Activated T-helper 17 cell treated with anti-CD3 and anti-CD28 coated beads, Interleukin-2, amount 50 U/mL, for 72 hours (primary cell): ENCODE measurements at regions not wholly inside any gene's neighbourhood (a gene's known extent, or its start where the extent isn't known, plus 50 kb on each side); places are given as distances from the start of the nearest gene placed in this dataset.
"Not testable (repeated sequence)": the region's sequence is repeated elsewhere in the genome, so short reads cannot be mapped to it uniquely, and the experiment has no call there.

Source experiments
- ATAC-seq: fragments of 150-1000 bp; cut with Tn5 transposase; replicated peaks from 2 replicates; pipeline ENCODE4 v1.10.0; 2021; ENCODE audit warnings: mild to moderate bottlenecking, moderate library complexity
- H3K27ac Mint-ChIP-seq: one replicate; pipeline ENCODE4 v1.8.0; 2022; ENCODE audit warnings: mixed read lengths
- H3K27me3 Mint-ChIP-seq: one replicate; pipeline ENCODE4 v1.8.0; 2022; ENCODE audit warnings: mixed read lengths
- H3K36me3 Mint-ChIP-seq: one replicate; pipeline ENCODE4 v1.8.0; 2022; ENCODE audit warnings: low read depth, mild to moderate bottlenecking, mixed read lengths
- H3K4me1 Mint-ChIP-seq: one replicate; pipeline ENCODE4 v1.8.0; 2022; ENCODE audit warnings: mixed read lengths
- H3K4me3 Mint-ChIP-seq: one replicate; pipeline ENCODE4 v1.8.0; 2022; ENCODE audit warnings: mild to moderate bottlenecking, mixed read lengths
- H3K9me3 Mint-ChIP-seq: one replicate; pipeline ENCODE4 v1.8.0; 2022; ENCODE audit warnings: mixed read lengths

DNA sequence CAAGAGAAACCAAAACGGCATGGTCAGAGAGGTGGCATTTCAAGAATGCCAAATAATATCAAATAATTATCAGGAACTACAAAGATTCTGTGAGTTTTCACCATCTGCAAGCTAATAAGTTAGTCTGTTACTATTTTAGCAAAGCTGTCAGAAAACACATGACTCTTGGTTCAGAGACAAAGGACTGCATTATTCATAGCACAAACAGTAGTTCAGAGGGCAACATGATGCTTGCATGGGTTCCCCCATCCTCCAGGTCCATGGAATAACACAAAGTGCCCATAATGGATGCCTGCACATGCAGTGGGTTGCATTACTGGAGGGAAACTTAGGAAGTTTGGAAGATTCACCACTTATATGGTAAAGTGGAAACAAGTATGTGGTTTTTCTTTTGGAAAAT is 228.8 kb upstream of the ALCAM start:
- Mint-ChIP-seq H3K36me3 (no peaks in the 10 kb centered on the region), H3K4me1 (no peaks in the 10 kb centered on the region), H3K9me3 (no peaks in the 10 kb centered on the region), H3K27me3 (peaks cover 3% of the 10 kb centered on the region), H3K27ac (no peak overlapping the region), H3K4me3 (no peak overlapping the region)
- ATAC-seq = no peak

DNA sequence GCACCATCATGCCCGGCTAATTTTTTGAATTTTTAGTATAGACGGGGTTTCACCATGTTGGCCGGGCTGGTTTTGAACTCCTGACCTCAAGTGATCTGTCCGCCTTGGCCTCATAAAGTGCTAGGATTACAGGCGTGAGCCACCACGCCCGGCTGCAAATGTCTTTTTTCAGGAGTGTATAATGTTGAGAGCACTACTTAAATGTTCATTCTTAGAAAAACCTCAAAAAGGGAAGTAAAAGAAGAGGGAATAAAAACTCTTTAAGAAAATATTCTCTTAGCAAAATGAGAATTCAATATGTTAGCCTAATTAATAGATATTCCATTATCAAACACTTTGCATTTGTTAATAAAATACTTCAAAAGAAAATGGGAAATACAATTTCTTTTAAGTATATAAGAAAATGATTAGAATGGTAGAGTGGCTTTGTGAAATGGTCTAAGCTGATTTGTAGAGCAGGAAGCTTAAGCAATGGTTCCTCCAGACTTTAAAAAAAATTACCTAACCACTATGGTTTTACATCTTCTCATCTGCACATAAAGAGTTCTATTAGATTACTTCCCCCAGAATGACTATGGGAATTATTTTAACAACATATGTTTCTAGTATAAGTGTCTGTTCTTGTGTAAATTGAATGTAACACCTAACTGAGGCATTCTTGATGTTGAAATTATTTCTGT is 226.7 kb upstream of the ALCAM start:
- H3K36me3 Mint-ChIP-seq = no peaks in the 10 kb centered on the region
- H3K4me3 Mint-ChIP-seq = no peak overlapping the region
- H3K4me1 Mint-ChIP-seq = no peaks in the 10 kb centered on the region
- H3K27me3 Mint-ChIP-seq = peaks cover 3% of the 10 kb centered on the region
- no peaks in the 10 kb centered on the region for H3K9me3 Mint-ChIP-seq
- ATAC-seq = no peak
- no peak overlapping the region for H3K27ac Mint-ChIP-seq

DNA sequence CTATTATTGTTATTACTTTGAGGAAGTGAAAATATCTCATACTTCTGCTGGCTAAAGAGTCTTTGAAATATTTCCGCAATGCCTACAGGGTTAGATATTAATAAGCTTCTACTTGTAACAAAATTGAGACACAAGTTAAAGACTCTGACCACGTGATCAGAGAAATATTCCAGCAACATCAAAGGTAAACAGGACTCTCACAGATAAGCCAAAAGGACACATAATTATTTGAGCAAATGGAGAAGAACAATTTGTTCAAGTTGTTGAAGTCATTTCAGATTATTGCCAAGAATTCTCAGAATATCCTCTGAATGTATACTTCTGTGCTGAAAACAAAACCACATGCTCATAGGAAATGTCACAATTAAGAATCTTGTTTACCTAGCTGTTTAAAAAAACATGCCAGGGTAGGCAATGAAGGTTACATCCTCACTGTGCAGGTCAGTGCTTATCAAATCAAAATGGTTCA is 225.8 kb upstream of the ALCAM start:
- Mint-ChIP-seq H3K4me1 (no peaks in the 10 kb centered on the region), H3K4me3 (no peak overlapping the region), H3K27me3 (no peaks in the 10 kb centered on the region), H3K9me3 (no peaks in the 10 kb centered on the region), H3K36me3 (no peaks in the 10 kb centered on the region), H3K27ac (no peak overlapping the region)
- ATAC-seq = no peak

DNA sequence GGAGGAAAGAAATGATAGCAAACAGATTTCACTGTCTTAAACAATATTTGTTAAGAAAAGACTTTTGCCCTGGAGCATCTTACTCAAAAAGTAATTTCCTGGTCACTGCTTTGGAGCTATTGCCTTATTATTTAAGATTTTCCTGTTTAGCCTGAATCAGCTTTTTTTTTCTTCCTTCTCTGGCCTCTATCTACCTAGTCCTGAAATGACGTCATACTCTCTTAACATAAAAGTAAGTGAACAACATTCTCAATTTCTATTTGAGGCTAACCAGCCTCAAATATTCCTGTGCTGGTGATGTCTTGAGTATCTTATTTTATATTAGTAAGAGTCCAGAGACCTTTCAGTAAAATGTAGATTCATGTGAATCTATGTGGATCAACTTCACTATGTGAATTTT is 221.9 kb upstream of the ALCAM start:
- Mint-ChIP-seq H3K4me1 (no peaks in the 10 kb centered on the region), H3K27me3 (peaks cover 5% of the 10 kb centered on the region), H3K4me3 (no peak overlapping the region), H3K36me3 (no peaks in the 10 kb centered on the region), H3K27ac (no peak overlapping the region), H3K9me3 (peaks cover 4% of the 10 kb centered on the region)
- no peak for ATAC-seq

DNA sequence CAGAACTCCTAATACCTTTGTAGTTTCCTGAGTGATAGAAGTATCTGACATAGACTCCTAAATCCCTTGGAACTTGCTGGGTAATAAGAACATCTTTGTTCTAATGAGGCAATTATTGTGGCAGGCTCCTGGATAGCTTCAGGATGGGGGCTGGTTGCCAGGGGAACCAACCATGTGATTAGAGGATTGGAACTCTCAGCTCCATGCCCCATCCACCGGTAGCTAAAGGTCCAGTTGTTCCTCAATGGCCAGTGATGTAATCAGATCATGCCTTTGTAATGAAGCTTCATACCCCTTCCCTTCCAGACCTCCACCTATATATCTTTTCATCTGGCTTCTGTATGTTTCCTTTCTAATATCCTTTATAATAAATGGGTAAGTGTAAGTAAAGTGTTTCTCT is 221.2 kb upstream of the ALCAM start:
- H3K27me3 Mint-ChIP-seq = peaks cover 5% of the 10 kb centered on the region
- H3K4me1 Mint-ChIP-seq = no peaks in the 10 kb centered on the region
- H3K9me3 Mint-ChIP-seq = peaks cover 4% of the 10 kb centered on the region
- H3K4me3 Mint-ChIP-seq = no peak overlapping the region
- H3K27ac Mint-ChIP-seq = no peak overlapping the region
- H3K36me3 Mint-ChIP-seq = no peaks in the 10 kb centered on the region
- no peak for ATAC-seq

DNA sequence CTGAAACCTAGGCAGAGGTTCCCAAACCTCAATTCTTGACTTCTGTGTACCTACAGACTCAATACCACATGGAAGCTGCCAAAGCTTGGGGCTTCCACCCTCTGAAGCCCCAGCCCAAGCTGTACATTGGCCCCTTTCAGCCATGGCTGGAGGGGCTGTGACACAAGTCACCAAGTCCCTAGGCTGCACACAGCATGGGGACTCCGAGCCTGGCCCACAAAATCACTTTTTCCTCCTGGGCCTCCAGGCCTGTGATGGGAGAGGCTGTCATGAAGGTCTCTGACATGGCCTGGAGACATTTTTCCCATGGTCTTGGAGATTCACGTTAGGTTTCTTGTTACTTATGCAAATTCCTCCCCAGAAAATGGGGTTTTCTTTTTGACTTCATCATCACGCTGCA is 217.5 kb upstream of the ALCAM start:
- H3K4me3 Mint-ChIP-seq, H3K4me1 Mint-ChIP-seq, H3K36me3 Mint-ChIP-seq, H3K9me3 Mint-ChIP-seq, H3K27ac Mint-ChIP-seq, ATAC-seq: not testable (repeated sequence)
- peaks cover 11% of the 10 kb centered on the region for H3K27me3 Mint-ChIP-seq

DNA sequence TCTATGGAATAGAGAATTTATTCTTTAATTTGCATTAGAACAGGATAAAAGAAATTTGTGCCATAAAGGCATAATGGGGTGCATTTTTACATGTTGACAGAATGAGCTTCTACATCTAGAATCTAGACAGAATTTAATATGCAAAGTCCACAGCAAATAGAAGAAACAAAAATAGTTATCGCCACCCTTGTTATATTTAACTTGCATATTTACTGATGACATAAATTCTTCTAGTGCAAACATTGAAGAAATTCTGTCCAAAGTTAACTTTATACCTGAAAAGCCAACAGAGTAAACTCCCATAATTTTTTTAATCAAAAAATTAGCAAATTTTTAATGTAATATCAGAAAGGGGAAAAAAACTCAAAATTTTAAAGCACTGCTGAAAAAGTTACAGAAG is 213.7 kb upstream of the ALCAM start:
- H3K4me1 Mint-ChIP-seq = no peaks in the 10 kb centered on the region
- H3K27me3 Mint-ChIP-seq = peaks cover 16% of the 10 kb centered on the region
- no peak for ATAC-seq
- no peaks in the 10 kb centered on the region for H3K9me3 Mint-ChIP-seq
- H3K27ac Mint-ChIP-seq = no peak overlapping the region
- H3K36me3 Mint-ChIP-seq = no peaks in the 10 kb centered on the region
- no peak overlapping the region for H3K4me3 Mint-ChIP-seq

DNA sequence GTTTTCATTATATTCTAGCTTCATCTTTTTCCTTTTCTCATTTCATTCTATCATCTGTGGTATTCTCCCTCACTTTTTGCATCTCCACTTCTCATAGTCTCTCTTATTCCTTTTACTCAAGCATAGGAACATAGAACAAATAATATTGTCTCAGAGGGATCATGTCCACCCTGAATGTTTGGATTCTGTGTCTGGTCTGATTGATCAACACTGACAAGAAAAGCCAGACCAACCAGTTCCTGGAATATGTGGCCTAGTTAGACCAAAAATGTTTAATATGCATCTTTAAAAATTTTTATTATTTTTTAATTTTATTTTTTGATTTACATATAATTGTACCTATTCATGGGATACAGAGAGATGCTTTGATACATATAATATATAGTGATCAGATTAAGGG is 212.0 kb upstream of the ALCAM start:
- no peaks in the 10 kb centered on the region for H3K9me3 Mint-ChIP-seq
- no peaks in the 10 kb centered on the region for H3K36me3 Mint-ChIP-seq
- no peaks in the 10 kb centered on the region for H3K4me1 Mint-ChIP-seq
- H3K27me3 Mint-ChIP-seq = peaks cover 12% of the 10 kb centered on the region
- H3K27ac Mint-ChIP-seq = no peak overlapping the region
- no peak for ATAC-seq
- no peak overlapping the region for H3K4me3 Mint-ChIP-seq

DNA sequence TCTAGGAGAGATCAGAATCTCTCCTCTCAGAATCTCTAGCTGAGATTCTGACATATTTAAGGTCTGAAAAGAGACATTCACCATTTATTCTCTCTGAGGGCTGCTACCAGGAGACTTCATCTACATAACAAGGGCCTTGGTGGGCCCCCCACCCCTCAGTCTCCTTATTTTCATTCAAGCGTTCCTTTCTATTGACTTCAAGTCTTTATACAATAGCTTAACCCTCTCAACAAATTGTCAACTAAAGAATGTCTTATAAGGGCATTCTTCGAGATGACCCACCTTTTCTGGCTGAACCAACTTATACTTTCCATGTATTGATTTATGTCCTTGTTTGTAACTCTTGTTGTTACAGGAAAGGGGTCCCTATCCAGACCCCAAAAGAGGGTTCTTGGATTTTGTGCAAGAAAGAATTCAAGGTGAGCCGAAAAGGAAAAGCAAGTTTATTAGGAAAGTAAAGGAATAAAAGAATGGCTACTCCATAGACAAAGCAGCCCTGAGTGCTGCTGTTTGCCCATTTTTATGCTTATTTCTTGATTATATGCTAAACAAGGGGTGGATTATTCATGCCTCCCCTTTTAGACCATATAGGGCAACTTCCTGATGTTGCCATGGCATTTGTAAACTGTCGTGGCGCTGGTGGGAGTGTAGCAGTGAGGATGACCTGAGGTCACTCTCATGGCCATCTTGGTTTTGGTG is 209.5 kb upstream of the ALCAM start:
- Mint-ChIP-seq H3K27ac (no peak overlapping the region), H3K36me3 (no peaks in the 10 kb centered on the region), H3K4me3 (no peak overlapping the region), H3K9me3 (no peaks in the 10 kb centered on the region), H3K27me3 (peaks cover 12% of the 10 kb centered on the region), H3K4me1 (no peaks in the 10 kb centered on the region)
- ATAC-seq = no peak

DNA sequence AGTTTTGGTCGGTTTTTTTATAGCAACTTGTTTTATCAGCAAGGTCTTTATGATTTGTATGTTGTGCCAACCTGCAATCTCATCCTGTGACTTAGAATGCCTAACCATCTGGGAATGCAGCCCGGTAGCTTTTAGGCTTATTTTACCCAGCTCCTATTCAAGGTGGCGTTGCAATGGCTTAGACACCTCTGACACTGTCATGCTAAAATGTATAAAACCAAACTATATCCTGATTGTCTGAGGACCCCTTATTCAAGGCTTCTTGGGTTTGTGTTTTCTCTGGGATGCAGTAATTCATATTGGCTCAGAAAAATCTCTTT is 209.0 kb upstream of the ALCAM start:
- Mint-ChIP-seq H3K36me3 (no peaks in the 10 kb centered on the region), H3K27me3 (peaks cover 12% of the 10 kb centered on the region), H3K4me3 (no peak overlapping the region), H3K27ac (no peak overlapping the region), H3K4me1 (no peaks in the 10 kb centered on the region), H3K9me3 (no peaks in the 10 kb centered on the region)
- no peak for ATAC-seq

DNA sequence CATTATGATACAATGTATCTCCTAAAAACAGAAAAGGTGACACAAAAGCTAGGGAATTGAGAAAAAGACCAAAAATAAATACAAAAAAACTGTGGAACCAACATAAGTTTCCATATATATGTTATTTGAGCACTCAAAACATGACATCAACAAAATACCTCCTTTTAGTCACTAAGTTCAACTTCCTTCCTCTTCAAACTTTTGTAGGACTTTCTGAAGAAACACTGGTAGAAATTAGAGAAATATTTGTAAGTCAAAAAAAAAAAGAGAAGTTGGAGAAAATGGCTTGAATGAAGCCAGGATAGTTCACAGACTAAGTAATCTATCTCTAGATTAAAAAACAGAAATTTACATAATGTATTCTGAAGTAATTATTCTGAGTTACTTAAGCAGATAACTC is 208.4 kb upstream of the ALCAM start:
- ATAC-seq = no peak
- Mint-ChIP-seq H3K36me3 (no peaks in the 10 kb centered on the region), H3K27me3 (peaks cover 12% of the 10 kb centered on the region), H3K4me1 (no peaks in the 10 kb centered on the region), H3K9me3 (no peaks in the 10 kb centered on the region), H3K27ac (no peak overlapping the region), H3K4me3 (no peak overlapping the region)

DNA sequence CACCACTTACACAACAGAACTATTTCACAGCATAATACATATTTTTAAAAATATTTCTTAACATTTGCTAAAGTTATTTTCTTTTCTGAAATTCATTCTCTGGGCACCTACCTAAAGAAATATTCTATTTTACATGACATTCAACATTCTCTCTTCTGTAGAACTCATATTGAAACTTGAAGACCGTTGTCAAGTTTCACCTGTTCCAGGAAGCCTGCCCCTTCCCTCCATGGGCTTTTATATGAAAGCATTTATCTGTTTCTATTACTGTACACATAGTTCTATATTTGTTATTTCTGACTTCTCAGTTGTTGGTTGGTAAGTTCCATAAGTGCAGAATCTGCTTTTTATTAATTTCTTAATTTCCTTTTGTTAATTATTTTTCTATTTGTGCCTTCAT is 204.3 kb upstream of the ALCAM start:
- no peaks in the 10 kb centered on the region for H3K4me1 Mint-ChIP-seq
- peaks cover 4% of the 10 kb centered on the region for H3K27me3 Mint-ChIP-seq
- H3K9me3 Mint-ChIP-seq = no peaks in the 10 kb centered on the region
- H3K4me3 Mint-ChIP-seq = no peak overlapping the region
- no peak overlapping the region for H3K27ac Mint-ChIP-seq
- H3K36me3 Mint-ChIP-seq = no peaks in the 10 kb centered on the region
- ATAC-seq = no peak

DNA sequence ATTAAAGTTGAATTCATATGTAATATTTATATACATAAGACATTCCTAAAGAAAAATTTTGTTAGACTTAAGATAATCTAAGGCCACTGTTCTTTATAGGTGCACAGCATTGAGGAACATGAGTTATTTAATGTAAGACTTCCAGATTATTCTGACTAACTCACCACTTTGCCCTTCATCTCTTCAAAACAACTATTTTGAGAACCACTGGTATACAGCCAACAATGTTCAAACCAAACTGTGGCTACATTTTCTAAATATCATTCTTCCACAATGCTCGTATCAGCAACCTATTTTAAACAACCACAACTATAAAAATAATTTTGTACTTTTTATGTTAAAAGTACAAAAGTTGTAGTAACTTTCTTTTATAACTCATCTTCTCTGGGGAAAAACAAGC is 199.8 kb upstream of the ALCAM start:
- Mint-ChIP-seq H3K27ac (no peak overlapping the region), H3K9me3 (no peaks in the 10 kb centered on the region)

DNA sequence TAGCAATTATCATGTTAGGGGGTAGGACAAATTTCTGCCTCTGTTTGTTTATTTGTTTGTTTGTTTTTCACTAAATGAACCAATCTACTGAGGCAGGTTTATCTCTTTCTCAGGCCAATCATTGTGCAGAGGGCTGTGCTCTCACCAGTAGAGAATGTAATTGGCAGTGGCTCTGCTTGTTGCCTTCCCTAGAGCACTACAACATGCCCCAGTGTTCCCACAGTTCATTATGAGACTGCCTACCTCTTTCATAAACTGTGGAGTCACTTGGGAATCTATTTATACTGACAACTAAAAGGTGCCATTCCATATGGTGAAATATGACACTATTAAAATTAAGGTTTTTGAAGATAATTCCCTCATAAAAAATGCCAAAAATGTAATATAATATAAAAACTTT is 196.3 kb upstream of the ALCAM start:
- no peak for ATAC-seq
- H3K4me1 Mint-ChIP-seq = no peaks in the 10 kb centered on the region
- no peaks in the 10 kb centered on the region for H3K36me3 Mint-ChIP-seq
- H3K4me3 Mint-ChIP-seq = no peak overlapping the region
- no peaks in the 10 kb centered on the region for H3K27me3 Mint-ChIP-seq
- no peaks in the 10 kb centered on the region for H3K9me3 Mint-ChIP-seq
- no peak overlapping the region for H3K27ac Mint-ChIP-seq

More for the DNA sequence above, 199.8 kb upstream of the ALCAM start:
- Mint-ChIP-seq H3K36me3 (no peaks in the 10 kb centered on the region), H3K4me3 (no peak overlapping the region), H3K4me1 (no peaks in the 10 kb centered on the region), H3K27me3 (no peaks in the 10 kb centered on the region)
- no peak for ATAC-seq

DNA sequence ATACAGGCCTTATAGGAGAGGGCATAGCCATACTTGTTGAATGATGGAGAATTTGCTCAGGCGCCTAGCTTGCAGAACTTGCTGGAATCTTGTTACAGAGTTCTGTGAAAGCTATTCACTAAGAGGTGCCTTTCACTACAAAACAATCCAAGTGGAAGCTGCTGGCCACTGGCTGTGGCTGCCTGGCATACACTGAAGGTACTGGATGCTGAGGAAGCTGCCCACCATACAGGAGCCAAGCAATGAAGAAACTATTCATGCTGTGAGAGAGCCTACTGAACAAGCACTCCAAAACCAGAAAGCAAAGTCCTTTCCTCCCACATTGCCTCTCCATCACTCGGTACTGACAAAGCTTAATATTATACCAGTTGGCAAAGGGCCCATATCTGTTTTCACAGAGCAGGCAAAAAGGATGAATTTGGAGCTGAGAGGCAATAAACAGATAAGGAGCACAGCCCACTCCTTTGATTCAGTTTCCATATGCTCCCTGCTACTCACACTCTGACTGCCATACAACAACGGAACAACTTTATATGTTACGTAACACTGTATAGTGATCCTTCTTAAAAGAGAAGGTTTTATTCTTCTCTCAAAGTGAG is 192.6 kb upstream of the ALCAM start:
- no peak for ATAC-seq
- H3K9me3 Mint-ChIP-seq = no peaks in the 10 kb centered on the region
- H3K27ac Mint-ChIP-seq = no peak overlapping the region
- H3K36me3 Mint-ChIP-seq = no peaks in the 10 kb centered on the region
- no peaks in the 10 kb centered on the region for H3K4me1 Mint-ChIP-seq
- no peak overlapping the region for H3K4me3 Mint-ChIP-seq
- H3K27me3 Mint-ChIP-seq = peaks cover 5% of the 10 kb centered on the region
